UCSD-AML1 (cell line): ENCODE measurements at regions not wholly inside any gene's neighbourhood (a gene's known extent, or its start where the extent isn't known, plus 50 kb on each side); places are given as distances from the start of the nearest gene placed in this dataset.

Experiments
- DNase-seq: peaks from one replicate; lab custom pipeline; 2025; ENCODE audit not compliant: unreplicated experiment; lab: John Stamatoyannopoulos, UW

DNA sequence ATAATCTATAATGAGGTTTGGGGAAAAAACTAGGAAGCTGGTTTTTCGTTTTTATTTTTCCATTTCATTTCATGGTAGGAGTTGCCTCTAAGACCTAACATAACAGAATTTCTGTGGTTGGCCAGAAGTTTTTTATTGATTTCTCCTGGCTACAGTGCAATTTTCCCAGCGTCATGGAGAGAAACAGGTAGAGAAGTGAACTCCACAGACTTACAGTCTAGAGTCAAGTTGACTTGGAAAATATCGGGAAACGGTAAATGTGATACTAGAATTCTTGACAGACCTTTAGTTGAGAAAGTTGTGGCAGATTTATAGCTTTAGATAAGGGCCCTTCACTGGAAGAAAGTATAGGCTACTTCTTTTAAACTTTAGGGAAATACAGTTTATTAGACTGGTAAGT is 238.3 kb downstream of the DOK5 start:
- no peak for DNase-seq

DNA sequence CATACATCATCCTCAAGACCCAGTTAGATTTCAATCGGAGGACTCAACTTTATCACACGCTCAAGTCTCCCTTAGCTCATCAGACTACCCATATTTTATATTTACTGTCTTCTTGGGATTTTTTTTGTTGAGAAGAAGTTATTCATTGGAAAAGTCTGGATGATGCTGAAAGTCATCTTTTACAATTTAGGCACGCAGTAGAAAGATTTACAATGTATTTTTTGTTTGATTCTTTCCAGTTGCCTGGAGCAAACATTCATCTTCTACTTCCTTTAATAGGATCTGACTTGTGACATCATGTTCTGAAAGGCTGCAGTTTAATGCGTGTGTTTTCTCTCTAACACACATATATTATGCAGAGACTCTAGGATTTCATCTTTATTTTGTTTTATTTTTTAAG is 235.7 kb downstream of the DOK5 start:
- no peak for DNase-seq

DNA sequence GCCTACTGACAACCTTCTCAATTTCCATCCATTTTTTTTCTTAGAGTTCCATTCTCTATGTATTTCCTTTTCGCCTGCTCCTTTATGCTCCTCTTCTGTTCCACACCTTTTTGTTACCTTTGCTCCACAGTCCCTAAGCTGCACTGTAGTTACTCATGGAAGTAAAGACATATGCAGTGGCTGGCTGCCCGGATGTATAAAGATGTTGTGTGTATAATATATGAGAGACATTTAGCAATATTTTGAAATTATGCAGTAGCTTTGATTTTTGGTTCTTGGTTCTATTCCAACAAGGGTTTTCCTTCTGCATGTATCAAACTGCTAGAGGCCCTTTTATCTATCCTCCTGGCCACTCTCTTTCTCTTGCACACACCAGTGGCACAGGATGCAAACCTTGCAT is 234.9 kb downstream of the DOK5 start:
- no peak for DNase-seq

DNA sequence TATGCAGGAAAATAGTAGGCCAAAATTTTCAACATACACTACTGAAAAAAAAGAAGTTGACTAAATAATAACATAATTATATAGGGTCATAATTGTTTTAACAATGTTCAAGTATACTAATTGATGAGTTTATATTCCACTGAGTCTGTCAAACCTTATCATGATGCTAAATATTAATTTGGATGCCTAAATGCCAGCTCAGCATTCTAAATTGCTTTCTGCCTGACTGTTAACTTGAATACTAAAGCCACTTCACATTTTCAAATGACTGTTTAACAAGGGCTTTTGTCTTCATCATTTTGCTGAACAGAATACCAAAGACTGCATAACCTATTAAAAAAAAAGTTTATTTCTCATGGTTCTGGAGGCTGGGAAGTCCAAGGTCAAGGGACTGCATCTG is 232.8 kb downstream of the DOK5 start:
- no peak for DNase-seq

DNA sequence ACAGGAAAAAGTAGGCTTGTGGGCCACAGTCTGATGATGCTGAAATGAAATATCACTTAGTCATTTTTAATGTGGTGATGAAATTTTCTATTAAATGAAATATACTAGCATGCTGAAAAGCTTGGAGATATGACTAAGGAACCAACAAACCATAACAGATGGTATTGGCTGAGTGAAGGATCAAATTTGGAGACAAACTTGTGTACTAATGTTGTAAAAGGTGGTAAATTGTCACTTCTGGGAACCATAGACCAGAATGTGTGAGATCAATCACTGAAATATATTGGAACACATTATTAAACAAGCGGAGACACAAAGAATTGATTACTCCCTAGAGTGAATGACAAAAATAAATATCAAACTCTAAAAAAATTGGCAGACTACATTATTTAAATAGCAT is 232.4 kb downstream of the DOK5 start:
- DNase-seq = no peak

DNA sequence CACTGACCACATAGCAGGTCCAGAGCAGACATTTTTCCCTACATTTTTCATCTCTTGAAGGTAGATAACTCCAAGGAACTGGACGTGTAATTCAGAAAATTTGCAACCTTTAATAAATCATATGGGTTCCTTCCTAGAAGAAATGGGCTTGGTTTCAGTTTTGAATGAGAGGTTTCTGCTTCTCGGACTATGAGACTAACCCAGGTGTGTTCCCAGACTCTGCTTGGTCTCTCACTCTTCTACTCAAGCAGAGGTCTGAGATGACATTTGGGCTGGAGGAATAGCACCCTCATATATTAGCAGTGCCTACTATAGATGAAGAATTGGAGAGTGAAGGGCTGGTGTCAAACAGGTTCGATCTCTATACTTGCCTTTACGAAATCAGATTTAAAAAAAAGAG is 231.2 kb downstream of the DOK5 start:
- DNase-seq = no peak

DNA sequence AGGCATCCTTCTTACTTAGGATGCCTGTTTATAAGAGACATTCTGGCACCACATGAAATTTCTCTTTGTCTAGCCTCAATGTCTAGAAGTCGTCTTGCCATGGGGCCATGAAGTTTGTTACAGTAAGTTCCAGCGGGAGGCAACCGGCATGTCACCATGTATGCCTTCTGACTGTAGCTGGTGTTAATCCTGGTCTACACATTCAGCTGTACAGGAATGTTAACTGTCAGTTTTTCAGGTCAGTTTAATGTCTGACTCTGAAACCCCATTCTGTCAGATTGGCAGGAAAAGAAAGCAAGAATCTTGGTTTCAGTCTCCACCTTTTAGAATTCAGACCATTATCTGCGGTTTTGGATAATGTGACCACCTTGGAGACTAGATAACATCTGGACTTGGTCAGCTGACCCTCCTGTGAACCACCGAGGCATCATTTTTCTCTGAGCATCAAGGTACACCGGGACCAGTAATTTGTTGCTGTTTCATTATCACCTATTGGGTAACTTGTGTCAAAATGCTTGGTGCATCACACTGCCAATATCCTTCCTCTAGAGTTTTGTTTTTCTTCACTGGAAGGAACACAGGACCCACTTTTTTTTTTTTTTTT is 228.7 kb downstream of the DOK5 start:
- no peak for DNase-seq
